ENCODE measurements at regions not wholly inside any gene's neighbourhood (a gene's known extent, or its start where the extent isn't known, plus 50 kb on each side); places are given as distances from the start of the nearest gene placed in this dataset.

DNA sequence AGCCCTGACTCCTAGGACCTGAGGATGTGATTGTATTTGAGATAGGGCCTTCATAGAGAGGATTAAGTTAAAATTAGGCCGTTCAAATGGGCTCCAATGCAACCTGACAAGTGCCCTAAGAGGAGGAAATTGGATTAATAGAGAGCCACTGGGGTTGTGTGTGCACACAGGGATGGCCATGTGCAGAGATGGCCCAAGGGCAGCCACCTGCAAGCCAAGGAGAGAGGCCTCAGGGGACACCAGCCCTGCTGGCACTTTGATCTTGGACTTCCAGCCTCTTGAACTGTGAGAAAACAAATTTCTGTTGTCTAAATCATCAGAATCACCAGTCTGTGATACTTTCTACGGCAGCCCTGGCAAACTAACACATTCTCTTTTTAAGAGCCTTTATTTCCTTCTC lies 598.8 kb downstream of the UTRN start:
- TF ChIP-seq POLR2AphosphoS5 (IDR thresholded peaks at IDR 0.05; ENCODE audit: borderline replicate concordance, low read depth, low read length) (no peak), EZH2 (IDR thresholded peaks at IDR 0.05) (no peak)

Data from SK-N-MC (cell line).